ENCODE measurements at regions not wholly inside any gene's neighbourhood (a gene's known extent, or its start where the extent isn't known, plus 50 kb on each side); places are given as distances from the start of the nearest gene placed in this dataset.

DNA sequence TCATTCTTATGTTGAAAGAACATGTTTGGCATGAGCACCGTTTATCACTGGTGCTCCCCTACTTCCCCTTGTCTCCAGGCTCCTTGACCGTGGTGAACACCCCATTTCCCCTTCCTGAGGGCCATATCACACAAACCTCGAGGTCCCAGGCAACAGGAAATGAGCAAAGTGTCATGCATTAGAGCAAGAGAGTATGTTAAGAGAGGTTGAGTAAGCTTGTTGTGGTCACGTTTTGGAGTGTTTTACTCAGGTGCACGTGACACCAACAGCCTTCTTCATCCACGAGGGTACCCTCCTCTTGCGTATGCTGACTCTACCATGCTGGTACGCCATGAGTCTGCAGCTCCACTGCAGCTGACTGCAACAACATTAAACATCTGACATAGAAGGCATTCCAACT lies 482.2 kb upstream of the NBEA start:
- DNase-seq (ENCODE audit: low spot score): no peak

DNA sequence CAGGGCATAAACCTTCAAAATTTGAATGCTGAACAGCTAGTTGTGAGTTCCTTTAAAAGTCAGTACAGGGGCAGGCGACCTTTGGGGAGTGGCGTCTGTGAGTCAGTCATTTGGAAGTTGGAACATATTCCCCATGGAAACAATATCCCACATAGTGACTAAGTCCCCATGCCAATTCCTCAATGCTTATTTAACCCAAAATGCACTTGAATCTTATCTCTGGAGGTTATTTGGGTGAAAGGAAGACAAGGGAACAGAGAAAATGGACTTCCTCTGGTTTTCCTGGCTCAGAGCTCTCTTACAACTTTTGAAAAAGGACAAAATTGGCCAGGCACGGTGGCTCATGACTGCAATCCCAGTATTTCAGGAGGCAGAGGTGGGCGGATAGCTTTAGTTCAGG lies 479.2 kb upstream of the NBEA start:
- DNase-seq (ENCODE audit: low spot score): no peak

DNA sequence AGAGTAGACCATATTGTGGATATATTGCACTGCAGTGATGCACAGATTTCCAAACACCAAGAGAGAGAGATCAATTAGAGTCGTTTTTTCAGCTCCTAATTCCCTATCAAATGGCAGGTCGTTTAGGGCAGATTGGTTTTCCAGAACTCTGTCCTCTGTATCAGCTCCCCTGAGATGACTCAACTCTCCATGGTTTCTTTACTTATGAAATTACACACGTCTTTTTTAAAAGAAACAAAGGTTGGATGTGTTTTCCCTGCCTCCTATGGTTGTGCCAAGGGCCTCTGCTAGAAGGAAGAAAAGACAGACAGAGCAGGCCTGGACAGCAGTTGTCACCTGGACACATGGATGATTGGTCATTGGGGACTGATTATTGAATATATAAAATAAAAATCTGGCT lies 478.1 kb upstream of the NBEA start:
- DNase-seq (ENCODE audit: low spot score): no peak

DNA sequence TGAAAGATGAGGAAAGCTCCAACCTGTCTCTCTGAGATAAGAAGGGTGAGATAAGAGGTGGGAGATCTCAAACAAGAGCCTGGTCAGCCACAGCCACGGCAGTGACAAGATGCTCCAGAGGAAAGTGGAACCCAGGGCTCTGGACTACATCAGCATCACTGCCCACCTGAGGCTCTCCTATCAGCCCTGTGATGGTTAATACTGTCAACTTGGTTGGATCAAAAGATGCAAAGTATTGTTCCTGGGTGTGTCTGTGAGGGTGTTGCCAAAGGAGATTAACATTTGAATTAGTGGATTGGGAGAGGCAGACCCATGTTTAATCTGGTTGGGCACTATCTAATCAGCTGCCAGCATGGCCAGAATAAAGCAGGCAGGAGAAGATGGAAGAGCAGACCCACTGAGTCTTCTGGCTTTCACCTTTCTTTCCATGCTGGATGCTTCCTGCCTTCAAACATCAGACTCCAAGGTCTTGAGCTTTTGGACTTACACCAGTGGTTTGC lies 476.6 kb upstream of the NBEA start:
- DNase-seq (ENCODE audit: low spot score): no peak

DNA sequence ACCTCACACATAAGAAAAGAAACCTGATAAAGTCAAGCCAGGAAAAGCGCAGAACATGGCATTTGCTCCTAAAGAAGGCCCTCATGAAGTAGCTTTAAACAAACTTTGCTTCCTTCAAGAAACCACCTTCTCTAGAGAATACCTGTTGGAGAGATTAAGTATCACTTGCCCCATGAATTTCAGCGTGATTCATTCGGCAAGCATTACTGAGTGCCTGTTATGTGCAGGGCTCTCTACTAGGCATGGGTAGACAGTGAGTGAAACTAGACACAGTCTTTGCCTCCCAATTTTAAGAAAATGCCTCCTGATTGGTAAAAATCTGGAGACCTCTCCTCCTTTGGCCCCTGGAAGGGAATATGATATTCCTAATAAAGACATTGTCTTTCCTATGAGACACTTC lies 475.8 kb upstream of the NBEA start:
- no peak for DNase-seq (ENCODE audit: low spot score)

DNA sequence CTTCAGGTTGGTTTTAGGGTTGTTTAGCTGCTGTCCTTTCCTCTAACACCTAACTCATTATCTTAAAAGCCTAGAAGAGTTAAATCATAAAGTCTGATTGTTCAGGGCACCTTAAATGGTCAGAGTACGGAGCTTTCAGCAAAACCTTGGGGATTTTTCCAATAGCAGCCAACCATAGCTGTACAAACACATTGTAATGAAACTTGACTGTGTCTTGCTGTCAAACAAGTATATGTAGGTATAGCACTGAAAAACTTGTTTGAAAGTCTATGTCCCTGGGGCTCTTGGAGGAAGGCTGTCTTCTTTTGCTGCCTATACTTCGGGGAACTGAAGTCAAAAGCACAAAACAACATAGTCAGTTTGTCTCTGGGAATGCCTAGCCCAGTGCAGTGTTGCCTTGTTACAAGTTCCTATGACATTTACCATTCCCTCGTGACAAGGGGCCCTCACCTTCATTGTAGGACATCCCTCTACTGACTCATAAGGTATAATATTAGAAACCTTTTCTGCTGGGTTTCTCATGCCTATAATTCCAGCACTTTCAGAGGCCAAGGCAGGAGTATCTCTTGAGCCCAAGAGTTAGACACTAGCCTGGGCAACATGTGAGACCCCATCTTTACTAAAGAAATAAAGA lies 474.5 kb upstream of the NBEA start:
- DNase-seq (ENCODE audit: low spot score): no peak

DNA sequence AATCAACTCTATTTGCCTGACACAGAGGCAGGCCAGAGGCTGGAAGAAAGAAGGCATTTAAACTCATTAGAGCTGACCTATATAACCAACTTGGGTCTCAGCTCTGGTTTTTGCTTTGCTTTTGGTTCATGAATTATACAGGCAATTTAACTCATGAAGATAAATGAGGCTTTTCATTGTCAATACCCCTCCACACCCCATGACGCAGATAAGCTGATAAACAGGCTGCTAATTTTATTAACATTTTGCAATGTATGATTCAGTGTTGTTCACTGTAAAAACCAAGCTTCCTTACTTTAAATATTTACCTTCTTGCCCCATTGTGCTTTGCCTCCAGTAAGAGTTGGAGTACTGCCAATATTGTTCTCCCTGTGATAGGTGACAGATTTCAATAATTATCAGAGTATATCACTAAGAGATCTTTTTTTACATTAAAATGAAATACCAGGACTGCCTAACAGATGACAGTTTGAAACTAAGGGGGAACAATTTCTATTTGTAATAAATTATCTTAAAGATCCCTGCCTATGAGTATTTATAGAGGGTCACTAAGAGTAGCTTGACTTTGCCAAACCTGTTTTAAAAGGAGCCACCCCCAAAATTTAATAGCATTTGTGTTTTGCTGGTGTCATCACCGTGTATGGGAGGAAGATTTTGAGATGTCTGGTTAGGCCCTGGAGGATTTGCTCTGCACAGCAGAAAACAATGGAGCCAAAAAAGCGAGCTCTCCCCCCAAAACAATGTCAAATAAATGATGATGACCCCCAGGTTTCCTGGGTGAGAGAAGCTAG lies 472.7 kb upstream of the NBEA start:
- DNase-seq (ENCODE audit: low spot score): peak; percentile 57

DNA sequence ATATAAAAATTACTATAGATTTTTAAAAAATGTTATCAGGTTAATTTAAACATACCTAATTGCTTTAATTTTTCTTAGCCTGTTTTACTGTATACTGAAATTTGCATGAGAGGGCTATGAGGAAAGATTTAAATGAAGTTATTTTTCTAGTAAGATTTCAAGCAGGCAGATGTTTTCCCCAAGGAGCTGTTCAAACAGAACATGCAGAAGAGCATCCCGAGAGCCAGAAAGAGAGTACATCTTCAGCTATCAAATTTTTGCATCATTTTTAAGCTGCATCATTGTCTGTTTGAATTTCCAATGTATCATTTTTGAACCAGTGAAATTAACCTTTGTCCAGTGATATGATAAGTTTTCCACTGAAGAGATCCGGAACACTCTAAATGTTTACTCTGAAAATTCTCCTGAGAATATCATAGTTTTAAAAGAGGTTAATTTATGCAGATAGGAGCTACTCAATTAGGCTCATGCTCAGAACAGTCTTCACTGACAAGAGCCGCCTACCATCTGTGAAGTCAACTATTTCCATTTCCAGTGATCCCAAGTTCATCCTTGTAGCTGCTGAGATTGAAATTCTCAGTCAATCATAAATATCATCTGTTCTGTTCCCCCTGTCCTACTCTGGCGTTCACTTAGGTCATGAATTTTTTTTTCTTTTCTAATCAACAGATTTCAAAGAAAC lies 467.7 kb upstream of the NBEA start:
- no peak for DNase-seq (ENCODE audit: low spot score)

DNA sequence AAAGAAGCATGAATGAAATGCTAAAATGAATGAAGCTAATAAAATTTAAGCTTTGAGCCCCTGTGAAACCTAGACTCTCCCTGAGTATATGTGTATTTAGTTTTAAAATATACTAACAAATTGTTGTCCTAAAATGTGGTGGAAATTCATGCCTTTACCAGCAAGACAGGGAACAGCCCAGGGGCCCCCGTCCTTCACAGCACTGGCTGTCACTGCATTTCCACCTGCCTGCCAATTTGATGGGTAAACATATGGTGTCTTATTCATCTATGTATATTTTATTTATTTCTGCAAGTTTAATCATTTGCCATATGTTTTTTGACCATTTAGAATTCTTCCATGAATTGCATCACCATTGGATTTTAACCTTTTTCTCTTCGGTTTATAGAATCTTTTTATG lies 463.7 kb upstream of the NBEA start:
- no peak for DNase-seq (ENCODE audit: low spot score)

DNA sequence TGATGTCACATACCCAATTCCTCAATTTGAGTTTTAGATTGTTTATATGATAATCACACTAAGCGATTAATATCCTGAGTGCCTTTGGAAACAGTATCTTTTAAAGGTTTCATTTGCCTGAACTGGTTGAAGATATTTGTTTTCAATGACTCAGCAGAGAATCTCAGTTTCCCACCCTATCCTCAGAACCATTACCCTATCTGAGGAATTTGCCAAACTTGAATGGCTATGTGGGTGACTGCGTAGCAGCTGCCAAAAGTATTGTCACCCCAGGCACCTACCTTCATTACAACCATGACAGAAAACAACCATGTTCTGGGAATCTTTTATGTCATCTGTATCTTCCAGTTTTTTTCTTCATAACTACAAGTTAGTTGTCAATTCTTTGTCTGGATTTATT lies 440.1 kb upstream of the NBEA start:
- no peak for DNase-seq (ENCODE audit: low spot score)

DNA sequence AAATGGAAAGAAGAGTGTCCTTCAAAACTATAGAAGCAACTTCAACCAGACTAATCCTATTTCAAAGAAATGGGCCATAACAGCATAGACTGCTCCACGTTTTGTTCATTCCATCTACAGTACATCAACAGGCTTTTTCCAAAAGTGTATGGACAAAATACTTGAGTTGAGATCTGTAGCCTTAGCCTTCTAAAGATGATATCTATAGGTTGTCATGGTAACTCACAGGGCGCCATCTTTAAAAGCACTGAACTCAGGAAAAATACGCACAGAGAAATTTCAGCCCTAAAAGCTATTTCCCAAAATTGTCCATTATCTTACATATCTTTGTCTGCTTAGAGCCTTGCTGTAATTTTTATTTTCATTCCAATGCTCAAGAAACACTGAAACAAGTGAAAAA lies 439.4 kb upstream of the NBEA start:
- no peak for DNase-seq (ENCODE audit: low spot score)

DNA sequence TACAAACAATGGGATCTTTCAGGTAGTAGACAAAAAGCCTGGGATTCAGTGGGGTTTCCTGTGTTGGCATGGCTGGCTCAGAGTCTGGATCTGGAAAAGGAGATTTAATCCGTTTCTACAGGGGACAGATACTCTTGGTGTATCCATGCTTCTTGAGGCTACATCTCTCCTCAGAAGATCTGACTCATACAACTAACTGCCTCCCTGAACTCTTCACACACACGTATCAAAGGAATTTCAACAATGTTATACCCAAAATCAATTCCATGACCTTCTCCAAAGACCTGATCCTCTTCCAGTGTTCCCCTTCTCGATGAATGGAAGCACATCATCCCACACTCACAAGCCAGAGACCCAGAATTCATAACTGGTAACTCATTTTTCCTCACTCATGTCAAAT lies 435.3 kb upstream of the NBEA start:
- DNase-seq (ENCODE audit: low spot score): no peak

DNA sequence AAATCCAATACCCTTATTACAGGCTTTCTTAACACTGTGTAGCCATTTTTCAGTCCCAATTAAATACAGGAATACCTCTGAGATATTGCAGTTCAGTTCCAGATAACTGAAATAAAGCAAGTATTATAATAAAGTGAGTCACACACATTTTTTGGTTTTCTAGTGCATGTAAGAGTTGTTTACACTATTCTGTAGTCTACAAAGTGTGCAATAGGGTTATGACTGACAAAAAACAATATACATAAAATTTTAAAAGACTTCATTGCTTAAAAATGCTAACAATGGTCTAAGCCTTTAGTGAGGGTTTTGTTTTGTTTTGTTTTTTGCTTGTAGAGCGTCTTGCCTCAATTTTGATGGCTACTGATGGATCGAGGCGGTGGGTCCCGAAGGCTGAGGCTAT lies 434.4 kb upstream of the NBEA start:
- no peak for DNase-seq (ENCODE audit: low spot score)

DNA sequence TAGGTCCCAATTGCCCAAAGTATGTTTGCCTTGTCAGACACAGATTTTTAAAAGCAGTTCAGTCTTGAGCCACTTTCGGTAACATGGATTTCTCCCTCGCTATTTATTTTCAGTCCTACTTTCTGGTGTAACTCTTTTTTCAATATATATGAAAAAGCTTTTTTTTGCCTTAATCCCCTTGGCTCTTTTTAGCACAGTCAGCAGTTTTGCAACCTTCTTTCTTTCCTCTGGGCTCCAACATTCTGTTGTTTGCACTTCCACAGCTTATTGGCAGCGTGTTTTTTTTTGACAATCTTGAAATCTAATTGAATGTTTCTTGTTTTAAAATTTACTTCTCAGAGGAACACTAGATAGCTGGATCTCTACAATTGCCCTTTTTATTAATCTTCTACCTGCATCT lies 429.3 kb upstream of the NBEA start:
- DNase-seq (ENCODE audit: low spot score): no peak

DNA sequence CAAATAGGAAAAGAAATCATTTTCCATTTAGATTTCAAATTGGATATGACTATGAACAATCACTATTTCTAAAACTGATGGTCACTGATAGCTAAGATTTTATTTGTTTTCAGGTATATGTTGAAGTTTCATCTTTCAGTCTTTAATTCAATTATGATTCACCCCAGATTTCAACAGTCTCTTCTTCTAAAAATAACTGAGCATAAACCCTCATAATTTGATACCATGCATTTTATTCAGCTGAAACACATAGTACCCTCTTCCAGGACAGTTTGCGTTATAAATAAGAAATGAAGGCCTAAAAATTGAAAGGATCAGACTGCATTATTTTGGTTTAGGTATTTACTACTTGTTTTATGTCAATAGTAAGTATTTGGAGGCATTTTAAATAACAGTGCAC lies 428.5 kb upstream of the NBEA start:
- DNase-seq (ENCODE audit: low spot score): no peak

DNA sequence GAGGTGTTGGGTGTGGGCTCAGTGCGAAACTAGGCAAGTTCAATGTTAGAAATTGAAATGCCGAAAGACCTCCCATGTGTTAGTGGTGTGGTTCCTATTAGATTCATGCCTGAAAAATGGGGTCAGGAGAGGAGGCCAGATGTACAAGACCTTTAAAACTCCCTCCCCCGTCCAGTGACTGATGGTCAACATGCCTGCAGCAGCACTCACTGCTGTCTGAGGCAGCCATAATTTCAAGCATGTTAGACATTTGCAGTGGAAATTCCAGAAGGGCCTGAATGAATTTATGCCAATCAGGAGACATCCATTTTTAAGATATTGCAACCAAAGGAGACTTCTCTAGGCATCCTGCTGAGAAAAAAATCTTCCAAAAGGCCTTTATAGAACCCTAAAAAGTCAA lies 426.9 kb upstream of the NBEA start:
- DNase-seq (ENCODE audit: low spot score): no peak

DNA sequence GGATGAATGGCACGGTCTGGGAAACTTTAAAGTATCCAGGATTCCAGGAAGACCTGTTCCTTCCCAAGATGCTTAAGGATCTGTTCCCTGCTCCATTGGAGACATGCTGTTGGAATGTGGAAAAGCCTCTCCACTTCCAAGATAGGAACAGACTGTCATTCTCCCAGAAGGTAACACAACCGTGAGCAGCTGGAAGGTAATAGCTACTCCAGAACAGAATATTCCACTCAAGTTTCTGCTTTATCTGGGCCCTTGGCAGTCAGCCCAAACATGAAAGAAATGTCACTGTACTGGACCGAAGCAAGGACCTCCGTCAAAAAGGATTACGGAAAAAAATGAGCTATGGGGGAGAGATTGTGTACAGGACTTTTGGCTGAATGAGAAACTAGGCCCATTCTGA lies 420.9 kb upstream of the NBEA start:
- no peak for DNase-seq (ENCODE audit: low spot score)

DNA sequence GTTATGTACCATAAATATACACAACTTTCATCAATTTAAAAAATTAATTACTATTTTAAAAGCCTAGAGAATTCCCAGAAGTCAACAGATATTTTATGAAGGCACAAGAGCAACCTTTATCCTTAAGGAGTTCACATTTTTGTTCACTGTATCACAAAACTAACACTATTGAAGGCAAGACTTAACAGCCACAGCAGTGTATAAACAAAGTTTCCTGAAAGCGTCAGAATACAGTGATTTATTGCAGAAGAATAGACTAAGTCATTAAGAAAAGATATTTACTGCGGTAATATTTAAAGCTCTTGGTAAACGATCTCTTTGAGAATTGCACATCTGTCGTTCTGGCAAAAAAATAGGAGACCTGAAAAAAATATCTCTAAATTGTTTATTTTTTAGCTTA lies 419.3 kb upstream of the NBEA start:
- no peak for DNase-seq (ENCODE audit: low spot score)

DNA sequence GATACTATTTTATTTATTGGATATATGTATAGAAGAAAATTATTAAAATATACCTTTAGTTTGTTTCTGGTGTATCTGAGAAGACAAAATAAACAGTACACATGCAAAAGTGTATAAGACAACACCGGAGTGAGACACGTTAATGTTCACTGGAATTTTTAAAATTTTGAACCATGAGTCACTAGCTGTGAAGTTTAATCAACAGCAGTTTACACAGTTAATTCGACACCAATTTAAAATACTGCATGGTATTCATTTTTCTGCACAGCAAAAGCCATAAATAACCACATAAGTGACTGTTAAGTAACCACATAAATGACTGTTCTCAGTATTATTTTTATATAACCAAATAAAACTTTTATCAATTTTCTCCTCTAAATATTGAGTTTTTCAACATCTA lies 418.7 kb upstream of the NBEA start:
- DNase-seq (ENCODE audit: low spot score): no peak

DNA sequence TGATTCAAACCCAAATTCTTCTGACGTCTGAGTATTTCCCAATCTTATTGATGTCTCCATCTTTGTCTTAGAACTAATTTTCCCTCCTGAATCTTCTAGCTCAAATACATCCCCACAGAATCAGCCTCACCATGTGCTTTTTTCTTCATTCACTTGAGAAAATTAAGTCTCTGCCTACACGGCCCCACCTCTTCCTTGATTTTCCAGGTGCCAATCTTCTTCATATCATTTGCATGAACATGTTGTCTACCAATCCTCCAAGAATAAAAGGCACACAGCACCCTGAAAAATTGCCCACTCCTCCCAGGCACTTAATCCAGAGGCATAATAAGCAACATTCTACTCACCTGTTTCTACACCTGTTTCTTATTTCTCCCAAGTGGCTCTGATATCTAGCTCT lies 408.1 kb upstream of the NBEA start:
- no peak for DNase-seq (ENCODE audit: low spot score)

DNA sequence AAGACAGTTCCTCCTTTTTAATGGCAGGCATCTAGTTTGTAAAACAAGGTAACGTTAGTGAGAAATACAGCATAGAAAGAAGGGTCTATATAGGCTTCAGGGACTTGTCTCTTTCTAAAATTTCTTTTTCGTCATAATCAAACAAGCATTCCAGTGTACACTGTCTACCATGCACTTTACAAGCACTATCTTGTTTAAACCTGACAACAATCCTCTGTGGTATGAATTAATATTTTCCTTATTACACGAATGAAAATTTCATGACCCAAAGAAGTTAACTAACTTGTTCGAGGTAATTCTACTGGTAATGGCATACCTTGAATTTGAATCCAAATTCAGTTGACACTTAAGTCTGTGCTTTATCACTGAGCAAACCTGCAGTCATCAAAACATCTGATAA lies 399.7 kb upstream of the NBEA start:
- DNase-seq (ENCODE audit: low spot score): peak; percentile 24

DNA sequence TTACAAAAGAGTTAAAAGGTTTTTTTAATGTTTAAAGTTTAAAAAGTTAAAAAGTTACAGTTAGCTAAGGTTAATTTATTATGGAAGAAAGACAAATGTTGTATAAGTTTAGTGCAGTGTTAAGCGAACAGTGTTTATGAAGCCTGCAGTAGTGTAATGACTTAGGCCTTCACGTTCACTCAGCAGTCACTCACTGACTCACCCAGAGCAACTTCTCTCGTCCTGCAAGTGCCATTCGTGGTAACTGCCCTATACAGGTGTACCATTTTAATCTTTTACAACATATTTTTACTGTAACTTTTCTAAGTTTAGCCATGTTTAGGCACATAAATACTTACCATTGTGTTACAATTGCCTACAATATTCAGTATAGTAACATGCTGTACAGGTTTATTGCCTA lies 398.2 kb upstream of the NBEA start:
- DNase-seq (ENCODE audit: low spot score): no peak

DNA sequence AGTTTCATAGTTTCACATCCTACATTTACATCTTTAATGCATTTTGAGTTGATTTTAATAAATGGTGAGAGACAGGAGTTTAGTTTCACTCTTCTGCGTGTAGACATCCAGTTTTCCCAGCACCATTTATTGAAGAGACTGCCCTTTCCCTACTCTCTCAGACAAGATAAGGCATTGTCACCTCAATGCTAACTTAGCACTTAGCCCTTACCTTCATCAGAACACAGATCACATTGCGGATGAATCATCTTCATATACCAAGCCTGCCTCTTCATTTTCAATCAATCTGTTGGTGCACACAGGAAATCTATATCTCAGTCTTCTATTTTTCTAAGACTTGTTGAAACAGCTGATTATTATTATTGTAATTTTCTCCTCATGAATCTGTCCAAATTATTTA lies 396.6 kb upstream of the NBEA start:
- no peak for DNase-seq (ENCODE audit: low spot score)
